ENCODE measurements at regions not wholly inside any gene's neighbourhood (a gene's known extent, or its start where the extent isn't known, plus 50 kb on each side); places are given as distances from the start of the nearest gene placed in this dataset.
"Not testable (repeated sequence)": the region's sequence is repeated elsewhere in the genome, so short reads cannot be mapped to it uniquely, and the experiment has no call there.

DNA sequence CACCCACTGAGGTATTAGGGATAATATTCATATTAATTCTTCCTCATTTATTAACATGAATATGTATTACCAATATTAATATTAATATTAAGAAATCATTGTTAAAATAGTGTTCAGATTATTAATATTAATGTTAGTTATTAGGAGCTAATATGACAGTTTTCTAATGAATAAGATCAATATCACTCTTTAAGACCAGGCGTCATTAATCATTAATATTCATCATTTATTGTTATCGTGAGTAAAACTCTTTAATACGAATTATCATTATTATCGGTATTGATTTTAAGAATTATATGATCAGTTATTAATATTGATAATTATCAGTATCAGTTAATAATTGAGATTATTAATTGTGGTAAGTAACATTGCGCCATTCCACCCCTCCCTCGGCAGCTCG, 101.0 kb upstream of the HMX1 start:
- H4K20me1 ChIP-seq (replicated peaks; ENCODE audit: control insufficient read depth, insufficient read depth, low read length); H3K9me1 ChIP-seq (ENCODE audit: control insufficient read depth, insufficient read depth, low read length); intact Hi-C loops (cut with micrococcal nuclease); H3K4me2 ChIP-seq (ENCODE audit: insufficient read depth, low read length); ATAC-seq; POLR2A ChIA-PET; H3K36me3 ChIP-seq (ENCODE audit: control insufficient read depth, insufficient read depth, low read length); H3K79me2 ChIP-seq (ENCODE audit: control insufficient read depth, insufficient read depth, low read length); H3K4me1 ChIP-seq (replicated peaks in 1 of 2; ENCODE audit: control insufficient read depth in 2 of 2, insufficient read depth in 2 of 2, low read length in 2 of 2); FAIRE-seq; H3K9ac ChIP-seq (ENCODE audit: insufficient read depth in 1 of 2, low read depth in 2 of 2, low read length in 2 of 2); CTCF ChIA-PET (ENCODE audit: low intra/inter-chr PET ratio); in situ Hi-C loops (cut with MboI); H2AFZ ChIP-seq (ENCODE audit: low read depth, low read length); H3K4me3 ChIP-seq; H3K9me3 ChIP-seq (replicated peaks; ENCODE audit: control insufficient read depth, insufficient read depth, low read depth, low read length); H3K27ac ChIP-seq (ENCODE audit: extremely low read depth, low read depth, low read length); DNase-seq (ENCODE audit: extremely low read depth in 1 of 4, low spot score in 3 of 4); BruUV-seq (replicated peaks): not testable (repeated sequence)
- TF ChIP-seq DACH1 (IDR thresholded peaks at IDR 0.05; ENCODE audit: partially characterized antibody) (peak; percentile 93), CUX1 (CRISPR knock-in tag; IDR thresholded peaks at IDR 0.05) (0 out of 2 replicates have a peak, but pooled peaks have one; percentile 28)
- 0% methylated on average over 7 of the region's 7 CpGs for WGBS (ENCODE audit: insufficient coverage, low coverage, missing lambda C conversion rate)
- H3K27me3 ChIP-seq (ENCODE audit: control insufficient read depth in 2 of 2, insufficient read depth in 2 of 2, low read length in 2 of 2): peaks cover 0 to 19% of the 10 kb centered on the region in 2 experiments; a peak in 2 of 5 replicates

GRCh38 chr4:8965896-8966295, 94.3 kb upstream of the HMX1 start:
- H4K20me1 ChIP-seq (replicated peaks; ENCODE audit: control insufficient read depth, insufficient read depth, low read length); DNase-seq (ENCODE audit: extremely low read depth in 1 of 4, low spot score in 3 of 4); CTCF ChIA-PET (ENCODE audit: low intra/inter-chr PET ratio); H3K36me3 ChIP-seq (ENCODE audit: control insufficient read depth, insufficient read depth, low read length); H3K4me2 ChIP-seq (ENCODE audit: insufficient read depth, low read length); POLR2A ChIA-PET; H3K4me1 ChIP-seq (replicated peaks in 1 of 2; ENCODE audit: control insufficient read depth in 2 of 2, insufficient read depth in 2 of 2, low read length in 2 of 2); H3K4me3 ChIP-seq; H3K79me2 ChIP-seq (ENCODE audit: control insufficient read depth, insufficient read depth, low read length); H2AFZ ChIP-seq (ENCODE audit: low read depth, low read length); intact Hi-C loops (cut with micrococcal nuclease); H3K27ac ChIP-seq (ENCODE audit: extremely low read depth, low read depth, low read length); ATAC-seq; H3K27me3 ChIP-seq (ENCODE audit: control insufficient read depth in 2 of 2, insufficient read depth in 2 of 2, low read length in 2 of 2); FAIRE-seq; H3K9ac ChIP-seq (ENCODE audit: insufficient read depth in 1 of 2, low read depth in 2 of 2, low read length in 2 of 2); H3K9me3 ChIP-seq (replicated peaks; ENCODE audit: control insufficient read depth, insufficient read depth, low read depth, low read length); H3K9me1 ChIP-seq (ENCODE audit: control insufficient read depth, insufficient read depth, low read length); BruUV-seq (replicated peaks): not testable (repeated sequence)
- in situ Hi-C loops (cut with MboI): loop anchor here (5.0 kb wide), 1 partner anchor 536 kb away; no protein-coding TSS in a partner anchor
- 0% methylated on average over 14 of the region's 15 CpGs for WGBS (ENCODE audit: insufficient coverage, low coverage, missing lambda C conversion rate)

- H3K27ac ChIP-seq (ENCODE audit: extremely low read depth, low read depth, low read length); H3K9me3 ChIP-seq (replicated peaks; ENCODE audit: control insufficient read depth, insufficient read depth, low read depth, low read length); H3K36me3 ChIP-seq (ENCODE audit: control insufficient read depth, insufficient read depth, low read length); BruUV-seq (replicated peaks); H4K20me1 ChIP-seq (replicated peaks; ENCODE audit: control insufficient read depth, insufficient read depth, low read length); H3K4me1 ChIP-seq (replicated peaks in 1 of 2; ENCODE audit: control insufficient read depth in 2 of 2, insufficient read depth in 2 of 2, low read length in 2 of 2); H3K9me1 ChIP-seq (ENCODE audit: control insufficient read depth, insufficient read depth, low read length); POLR2A ChIA-PET; H3K79me2 ChIP-seq (ENCODE audit: control insufficient read depth, insufficient read depth, low read length); H3K4me2 ChIP-seq (ENCODE audit: insufficient read depth, low read length); H3K27me3 ChIP-seq (ENCODE audit: control insufficient read depth in 2 of 2, insufficient read depth in 2 of 2, low read length in 2 of 2); FAIRE-seq; H3K9ac ChIP-seq (ENCODE audit: insufficient read depth in 1 of 2, low read depth in 2 of 2, low read length in 2 of 2); in situ Hi-C loops (cut with MboI); H3K4me3 ChIP-seq; intact Hi-C loops (cut with micrococcal nuclease); CTCF ChIA-PET (ENCODE audit: low intra/inter-chr PET ratio); ATAC-seq; H2AFZ ChIP-seq (ENCODE audit: low read depth, low read length): not testable (repeated sequence)
- DNase-seq (ENCODE audit: extremely low read depth in 1 of 4, low spot score in 3 of 4): peak; percentile 6 to 15 (median 12)
- WGBS (ENCODE audit: insufficient coverage, low coverage, missing lambda C conversion rate): 38% methylated on average over 22 of the region's 40 CpGs
These were observed 92.7 kb upstream of the HMX1 start for GRCh38 chr4:8964201-8964788.

Data from K562 (cell line).